Liver (tissue), 8 donors: ENCODE measurements at regions not wholly inside any gene's neighbourhood (a gene's known extent, or its start where the extent isn't known, plus 50 kb on each side); places are given as distances from the start of the nearest gene placed in this dataset.

ENCODE experiments used
- DNase-seq: peaks from one replicate; pipeline ENCODE4 v3.0.0-alpha.2; 2017; ENCODE audit warnings: low spot score
- H3K27ac ChIP-seq, 2 donors: one replicate each; pipeline ENCODE4 v1.7.0; 2013; ENCODE audit warnings: inconsistent platforms in 2 of 2, low read length in 2 of 2, control low read depth in 1 of 2, low read depth in 1 of 2, mild to moderate bottlenecking in 1 of 2
- H3K27me3 ChIP-seq, 4 donors: one replicate each; pipeline versions ENCODE4 v1.6.1 to v1.7.0; 2013; ENCODE audit warnings: low read length in 3 of 4, inconsistent platforms in 1 of 4, mild to moderate bottlenecking in 1 of 4, moderate library complexity in 1 of 4; ENCODE audit not compliant: control insufficient read depth in 4 of 4, insufficient read depth in 4 of 4
- H3K36me3 ChIP-seq, 4 donors: one replicate each; pipeline versions ENCODE4 v1.6.1 to v1.7.0; 2013; ENCODE audit warnings: low read length in 3 of 4, mild to moderate bottlenecking in 3 of 4, low read depth in 1 of 4, moderate library complexity in 1 of 4; ENCODE audit not compliant: control insufficient read depth in 4 of 4, insufficient read depth in 3 of 4
- H3K4me1 ChIP-seq, 4 donors: one replicate each; pipeline versions ENCODE4 v1.6.1 to v1.7.0; 2013; ENCODE audit warnings: low read length in 3 of 4, mild to moderate bottlenecking in 3 of 4, moderate library complexity in 1 of 4; ENCODE audit not compliant: control insufficient read depth in 4 of 4, insufficient read depth in 4 of 4
- H3K4me3 ChIP-seq, 3 donors: one replicate each; pipeline versions ENCODE4 v1.6.1 to v1.7.0; 2013; ENCODE audit warnings: low read length in 3 of 3, control low read depth in 1 of 3, low read depth in 1 of 3, mild to moderate bottlenecking in 1 of 3
- H3K9ac ChIP-seq, 2 donors: one replicate each; pipeline ENCODE4 v1.7.0; 2013; ENCODE audit warnings: low read length in 2 of 2, mild to moderate bottlenecking in 2 of 2, moderate library complexity in 2 of 2, control low read depth in 1 of 2, low read depth in 1 of 2
- H3K9me3 ChIP-seq, 4 donors: one replicate each; pipeline versions ENCODE4 v1.6.1 to v1.7.0; 2013; ENCODE audit warnings: low read length in 3 of 4; ENCODE audit not compliant: control insufficient read depth in 4 of 4
- ATF3 ChIP-seq: IDR thresholded peaks from 2 replicates; pipeline ENCODE4 v1.6.1; 2016; ENCODE audit warnings: antibody characterized with exemption
- EGR1 ChIP-seq, 2 donors: IDR thresholded peaks; 2 replicates each; pipeline ENCODE4 v1.6.1; 2016 to 2018; ENCODE audit warnings: antibody characterized with exemption in 2 of 2, low read depth in 2 of 2
- FOXA1 ChIP-seq: IDR thresholded peaks from 2 replicates; pipeline ENCODE4 v1.6.1; 2016; ENCODE audit warnings: antibody characterized with exemption
- FOXA2 ChIP-seq: IDR thresholded peaks from 2 replicates; pipeline ENCODE4 v1.6.1; 2016; ENCODE audit warnings: antibody characterized with exemption
- GABPA ChIP-seq, 2 donors: IDR thresholded peaks in 1 of 2; conservative IDR thresholded peaks in 1 of 2; 2 replicates each; pipeline ENCODE4 v1.6.1; 2016; ENCODE audit warnings: antibody characterized with exemption in 2 of 2, mild to moderate bottlenecking in 1 of 2, moderate library complexity in 1 of 2
- HNF4A ChIP-seq, 2 donors: conservative IDR thresholded peaks; 2 replicates each; pipeline ENCODE4 v1.6.1; 2016; ENCODE audit warnings: antibody characterized with exemption in 2 of 2, mild to moderate bottlenecking in 2 of 2
- HNF4G ChIP-seq: IDR thresholded peaks from 2 replicates; pipeline ENCODE4 v1.6.1; 2016; ENCODE audit warnings: antibody characterized with exemption
- JUND ChIP-seq, 2 donors: IDR thresholded peaks; 2 replicates each; pipeline ENCODE4 v1.6.1; 2016; ENCODE audit warnings: antibody characterized with exemption in 2 of 2
- NR2F2 ChIP-seq: IDR thresholded peaks from 2 replicates; pipeline ENCODE4 v1.6.1; 2016; ENCODE audit warnings: antibody characterized with exemption
- RAD21 ChIP-seq, 2 donors: IDR thresholded peaks; 2 replicates each; pipeline ENCODE4 v1.6.1; 2016; ENCODE audit warnings: antibody characterized with exemption in 2 of 2, mild to moderate bottlenecking in 2 of 2
- RXRA ChIP-seq, 2 donors: IDR thresholded peaks; 2 replicates each; pipeline ENCODE4 v1.6.1; 2017 to 2018; ENCODE audit warnings: antibody characterized with exemption in 2 of 2, mild to moderate bottlenecking in 1 of 2
- SP1 ChIP-seq: IDR thresholded peaks from 2 replicates; pipeline ENCODE4 v1.6.1; 2018; ENCODE audit warnings: antibody characterized with exemption, mild to moderate bottlenecking
- TAF1 ChIP-seq: conservative IDR thresholded peaks from 2 replicates; pipeline ENCODE4 v1.6.1; 2016; ENCODE audit warnings: antibody characterized with exemption, mild to moderate bottlenecking
- YY1 ChIP-seq: IDR thresholded peaks from 2 replicates; pipeline ENCODE4 v1.6.1; 2016; ENCODE audit warnings: antibody characterized with exemption, mild to moderate bottlenecking
- WGBS: extraction: QIAGEN DNeasy Blood & Tissue Kit; methylation state at CpG from one replicate; pipeline ENCODE4 v1.1.7; 2013; 5-methylcytosine and 5-hydroxymethylcytosine counted together
- TF ChIP-seq, protein P1 (sequence below): IDR thresholded peaks from 2 replicates; pipeline ENCODE4 v1.6.1; 2016; ENCODE audit warnings: antibody characterized with exemption
- TF ChIP-seq, protein P2 (sequence below): IDR thresholded peaks from 2 replicates; pipeline ENCODE4 v1.6.1; 2016; ENCODE audit warnings: antibody characterized with exemption, mild to moderate bottlenecking
- TF ChIP-seq, protein P3 (sequence below): fragments of 150-350 bp; IDR thresholded peaks from 2 replicates; pipeline ENCODE4 v1.5.1; 2017; ENCODE audit warnings: improper control_type of control experiment, low read depth, low read length; ENCODE audit not compliant: missing input control
- donor health status: healthy.
- donor health status: healthy.
- donor health status: healthy.
- donor health status: healthy.
- donor health status: healthy.

- no peak for TF ChIP-seq YY1
- no peak for TF ChIP-seq FOXA2
- no peak for TF ChIP-seq RAD21 (IDR thresholded peaks at IDR 0.05)
- TF ChIP-seq EGR1 (IDR thresholded peaks at IDR 0.05; ENCODE audit: low read depth in 2 of 2) = no peak
- no peak for TF ChIP-seq NR2F2
- TF ChIP-seq, protein P1, sequence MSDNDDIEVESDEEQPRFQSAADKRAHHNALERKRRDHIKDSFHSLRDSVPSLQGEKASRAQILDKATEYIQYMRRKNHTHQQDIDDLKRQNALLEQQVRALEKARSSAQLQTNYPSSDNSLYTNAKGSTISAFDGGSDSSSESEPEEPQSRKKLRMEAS = no peak
- no peak for TF ChIP-seq HNF4G
- TF ChIP-seq HNF4A (conservative IDR thresholded peaks at IDR 0.05) = no peak
- TF ChIP-seq, protein P2, sequence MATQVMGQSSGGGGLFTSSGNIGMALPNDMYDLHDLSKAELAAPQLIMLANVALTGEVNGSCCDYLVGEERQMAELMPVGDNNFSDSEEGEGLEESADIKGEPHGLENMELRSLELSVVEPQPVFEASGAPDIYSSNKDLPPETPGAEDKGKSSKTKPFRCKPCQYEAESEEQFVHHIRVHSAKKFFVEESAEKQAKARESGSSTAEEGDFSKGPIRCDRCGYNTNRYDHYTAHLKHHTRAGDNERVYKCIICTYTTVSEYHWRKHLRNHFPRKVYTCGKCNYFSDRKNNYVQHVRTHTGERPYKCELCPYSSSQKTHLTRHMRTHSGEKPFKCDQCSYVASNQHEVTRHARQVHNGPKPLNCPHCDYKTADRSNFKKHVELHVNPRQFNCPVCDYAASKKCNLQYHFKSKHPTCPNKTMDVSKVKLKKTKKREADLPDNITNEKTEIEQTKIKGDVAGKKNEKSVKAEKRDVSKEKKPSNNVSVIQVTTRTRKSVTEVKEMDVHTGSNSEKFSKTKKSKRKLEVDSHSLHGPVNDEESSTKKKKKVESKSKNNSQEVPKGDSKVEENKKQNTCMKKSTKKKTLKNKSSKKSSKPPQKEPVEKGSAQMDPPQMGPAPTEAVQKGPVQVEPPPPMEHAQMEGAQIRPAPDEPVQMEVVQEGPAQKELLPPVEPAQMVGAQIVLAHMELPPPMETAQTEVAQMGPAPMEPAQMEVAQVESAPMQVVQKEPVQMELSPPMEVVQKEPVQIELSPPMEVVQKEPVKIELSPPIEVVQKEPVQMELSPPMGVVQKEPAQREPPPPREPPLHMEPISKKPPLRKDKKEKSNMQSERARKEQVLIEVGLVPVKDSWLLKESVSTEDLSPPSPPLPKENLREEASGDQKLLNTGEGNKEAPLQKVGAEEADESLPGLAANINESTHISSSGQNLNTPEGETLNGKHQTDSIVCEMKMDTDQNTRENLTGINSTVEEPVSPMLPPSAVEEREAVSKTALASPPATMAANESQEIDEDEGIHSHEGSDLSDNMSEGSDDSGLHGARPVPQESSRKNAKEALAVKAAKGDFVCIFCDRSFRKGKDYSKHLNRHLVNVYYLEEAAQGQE = no peak
- TF ChIP-seq, protein P3, sequence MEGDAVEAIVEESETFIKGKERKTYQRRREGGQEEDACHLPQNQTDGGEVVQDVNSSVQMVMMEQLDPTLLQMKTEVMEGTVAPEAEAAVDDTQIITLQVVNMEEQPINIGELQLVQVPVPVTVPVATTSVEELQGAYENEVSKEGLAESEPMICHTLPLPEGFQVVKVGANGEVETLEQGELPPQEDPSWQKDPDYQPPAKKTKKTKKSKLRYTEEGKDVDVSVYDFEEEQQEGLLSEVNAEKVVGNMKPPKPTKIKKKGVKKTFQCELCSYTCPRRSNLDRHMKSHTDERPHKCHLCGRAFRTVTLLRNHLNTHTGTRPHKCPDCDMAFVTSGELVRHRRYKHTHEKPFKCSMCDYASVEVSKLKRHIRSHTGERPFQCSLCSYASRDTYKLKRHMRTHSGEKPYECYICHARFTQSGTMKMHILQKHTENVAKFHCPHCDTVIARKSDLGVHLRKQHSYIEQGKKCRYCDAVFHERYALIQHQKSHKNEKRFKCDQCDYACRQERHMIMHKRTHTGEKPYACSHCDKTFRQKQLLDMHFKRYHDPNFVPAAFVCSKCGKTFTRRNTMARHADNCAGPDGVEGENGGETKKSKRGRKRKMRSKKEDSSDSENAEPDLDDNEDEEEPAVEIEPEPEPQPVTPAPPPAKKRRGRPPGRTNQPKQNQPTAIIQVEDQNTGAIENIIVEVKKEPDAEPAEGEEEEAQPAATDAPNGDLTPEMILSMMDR = no peak
- TF ChIP-seq GABPA (IDR thresholded peaks at IDR 0.05 in 1 of 2, conservative IDR thresholded peaks at IDR 0.05 in 1 of 2) = no peak
- no peak for TF ChIP-seq SP1
- no peak for TF ChIP-seq FOXA1
- TF ChIP-seq JUND (IDR thresholded peaks at IDR 0.05) = no peak
- TF ChIP-seq RXRA (IDR thresholded peaks at IDR 0.05) = no peak
- TF ChIP-seq TAF1 = no peak
- no peak for TF ChIP-seq ATF3
- DNase-seq = no peak
- H3K27ac ChIP-seq = no peak overlapping the region
- peaks cover 0 to 1% (median 0%) of the 10 kb centered on the region in 4 donors for H3K9me3 ChIP-seq
- no peaks in the 10 kb centered on the region for H3K36me3 ChIP-seq
- H3K27me3 ChIP-seq = no peaks in the 10 kb centered on the region
- no peaks in the 10 kb centered on the region for H3K4me1 ChIP-seq
- H3K4me3 ChIP-seq = no peak overlapping the region
- no peak overlapping the region for H3K9ac ChIP-seq
- WGBS = 86% methylated on average over 6 of the region's 6 CpGs
Measured at GRCh38 chr10:56212951-56213350, 148.1 kb downstream of the ZWINT start.

DNA sequence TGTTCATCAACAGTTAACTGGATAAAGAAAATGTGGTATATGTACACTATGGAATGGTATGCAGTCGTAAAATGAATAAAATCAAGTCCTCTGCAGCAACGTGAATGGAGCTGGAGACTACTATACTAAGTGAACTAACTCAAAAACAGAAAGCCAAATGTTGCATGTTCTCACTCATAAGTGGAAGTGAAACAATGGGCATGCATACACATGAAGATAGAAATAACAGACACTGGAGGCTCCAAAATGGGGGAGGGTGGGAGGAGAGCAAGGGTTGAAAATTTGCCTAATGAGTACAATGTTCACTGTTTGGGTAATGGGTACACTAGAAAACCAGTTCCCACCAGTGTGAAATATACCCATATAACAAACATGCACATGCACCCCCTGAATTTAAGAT lies 179.5 kb downstream of the ZWINT start:
- WGBS = 62% methylated on average over 2 of the region's 2 CpGs
- Histone ChIP-seq H3K27me3 (peaks cover 0 to 1% (median 0%) of the 10 kb centered on the region in 4 donors), H3K27ac (no peak overlapping the region), H3K9me3 (no peaks in the 10 kb centered on the region), H3K4me3 (no peak overlapping the region), H3K9ac (no peak overlapping the region), H3K4me1 (no peaks in the 10 kb centered on the region), H3K36me3 (no peaks in the 10 kb centered on the region)
- no peak for DNase-seq
- TF ChIP-seq, protein P3 = no peak
- no peak for TF ChIP-seq NR2F2
- TF ChIP-seq RXRA (IDR thresholded peaks at IDR 0.05) = no peak
- no peak for TF ChIP-seq SP1
